GM12875 (cell line): ENCODE measurements at regions not wholly inside any gene's neighbourhood (a gene's known extent, or its start where the extent isn't known, plus 50 kb on each side); places are given as distances from the start of the nearest gene placed in this dataset.

ENCODE experiments used
- H3K4me3 ChIP-seq: one replicate; pipeline ENCODE4 v1.5.1; 2011; ENCODE audit warnings: low read depth, low read length, control low read depth
- CTCF ChIP-seq: IDR thresholded peaks from 2 replicates; pipeline ENCODE4 v1.5.1; 2011; ENCODE audit warnings: low read depth, mild to moderate bottlenecking, control low read depth, inconsistent platforms, low read length, moderate library complexity, borderline replicate concordance; ENCODE audit not compliant: insufficient read depth

DNA sequence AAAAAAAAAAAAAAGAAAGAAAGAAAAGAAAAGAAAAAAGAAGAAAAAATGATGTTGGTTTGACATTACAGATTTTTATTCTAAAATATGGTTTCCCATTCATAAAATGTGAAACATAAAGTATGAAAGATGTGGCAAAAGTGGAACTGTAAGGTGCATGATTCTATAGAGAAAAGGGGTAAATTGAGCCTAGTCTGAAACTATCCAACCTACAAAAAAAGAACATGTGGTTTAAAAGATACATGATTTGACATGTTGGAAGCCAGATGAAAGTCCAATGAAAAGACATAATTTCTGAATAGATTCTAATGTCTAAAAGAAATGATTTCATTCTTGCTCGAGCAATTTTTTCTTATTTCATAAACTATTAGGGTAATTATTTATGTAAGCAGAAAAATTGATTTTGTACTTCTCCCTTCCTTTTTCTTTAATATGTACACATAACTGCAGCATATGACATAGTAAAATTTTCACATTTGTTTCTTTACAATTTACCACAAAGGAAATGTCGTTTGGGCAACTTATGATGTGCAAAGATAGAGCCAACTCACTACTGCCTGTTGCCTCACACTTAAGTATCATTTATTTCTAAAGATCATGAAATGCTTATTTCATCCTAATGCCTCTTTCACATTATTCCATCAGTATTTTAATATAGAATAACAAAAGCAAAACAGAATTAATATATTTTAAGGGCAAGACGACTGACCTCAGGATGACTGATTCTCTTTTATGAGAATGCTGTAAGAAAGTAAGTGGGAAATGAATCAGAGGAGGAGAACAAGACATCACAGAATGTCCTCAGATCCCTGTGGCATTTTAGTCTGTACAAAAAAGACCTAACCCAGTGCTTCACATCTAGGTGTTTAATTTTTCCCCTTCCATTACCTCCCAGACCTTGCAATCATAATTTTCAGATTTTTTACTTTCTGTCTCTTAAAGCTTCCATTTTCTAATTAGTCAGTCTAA lies 165.8 kb upstream of the HMCN1 start:
- TF ChIP-seq CTCF = no peak
- no peak overlapping the region for H3K4me3 ChIP-seq

GRCh38 chr1:185567440-185567839 lies 166.8 kb upstream of the HMCN1 start:
- no peak for TF ChIP-seq CTCF
- no peak overlapping the region for H3K4me3 ChIP-seq

GRCh38 chr1:185566995-185567394 lies 167.2 kb upstream of the HMCN1 start:
- no peak overlapping the region for H3K4me3 ChIP-seq
- no peak for TF ChIP-seq CTCF

GRCh38 chr1:185565302-185565701 lies 168.9 kb upstream of the HMCN1 start:
- H3K4me3 ChIP-seq = no peak overlapping the region
- TF ChIP-seq CTCF = no peak

- no peak overlapping the region for H3K4me3 ChIP-seq
- TF ChIP-seq CTCF = no peak
Observed at GRCh38 chr1:185564816-185565215, 169.4 kb upstream of the HMCN1 start.

- no peak for TF ChIP-seq CTCF
Observed at GRCh38 chr1:185562461-185563359, 171.5 kb upstream of the HMCN1 start.

More at GRCh38 chr1:185562461-185563359, 171.5 kb upstream of the HMCN1 start:
- no peak overlapping the region for H3K4me3 ChIP-seq
